CD4-positive, alpha-beta T cell (primary cell): ENCODE measurements at regions not wholly inside any gene's neighbourhood (a gene's known extent, or its start where the extent isn't known, plus 50 kb on each side); places are given as distances from the start of the nearest gene placed in this dataset.

Source experiments
- ATAC-seq: fragments of 200-7000 bp; cut with Tn5 transposase; one replicate; pipeline ENCODE4 v1.10.0; 2022; ENCODE audit warnings: mild to moderate bottlenecking; ENCODE audit not compliant: poor library complexity
- CTCF ChIA-PET: fragments of 350-600 bp; sonication (Branson Sonifier 250); formaldehyde crosslinking; loops from one replicate; lab custom pipeline; 2021; ENCODE audit warnings: antibody characterized with exemption, inconsistent platforms; lab: Charles Lee
- POLR2A ChIA-PET: fragments of 350-600 bp; sonication (Branson Sonifier 250); formaldehyde crosslinking; loops from one replicate; lab custom pipeline; 2021; ENCODE audit warnings: antibody characterized with exemption, inconsistent platforms; lab: Charles Lee
- DNase-seq, 14 experiments: peaks; one replicate each; pipeline ENCODE4 v3.0.0-alpha.2; 2013 to 2020; ENCODE audit warnings: mixed read lengths in 2 of 14
- H3K27ac ChIP-seq, 2 donors: one replicate each; pipeline versions ENCODE4 v1.5.1 to v1.7.0; 2013; ENCODE audit warnings: low read length in 2 of 2, low read depth in 1 of 2, mild to moderate bottlenecking in 1 of 2
- H3K27me3 ChIP-seq, 2 experiments: 1 replicate in 1 of 2; 2 replicates in 1 of 2; pipeline versions ENCODE4 v1.6.1 to v1.7.0; 2013; ENCODE audit warnings: low read length in 2 of 2, control low read depth in 1 of 2, mild to moderate bottlenecking in 1 of 2, moderate library complexity in 1 of 2; ENCODE audit not compliant: insufficient read depth in 2 of 2, control insufficient read depth in 1 of 2
- H3K36me3 ChIP-seq: one replicate; pipeline ENCODE4 v1.6.1; 2013; ENCODE audit warnings: low read length, control low read depth; ENCODE audit not compliant: insufficient read depth
- H3K4me1 ChIP-seq: one replicate; pipeline ENCODE4 v1.6.1; 2013; ENCODE audit warnings: low read length, control low read depth; ENCODE audit not compliant: insufficient read depth
- H3K4me3 ChIP-seq: one replicate; pipeline ENCODE4 v1.5.1; 2013; ENCODE audit warnings: mild to moderate bottlenecking, low read length, moderate library complexity
- H3K9me3 ChIP-seq, 2 experiments: 1 replicate in 1 of 2; 2 replicates in 1 of 2; pipeline versions ENCODE4 v1.6.1 to v1.7.0; 2013; ENCODE audit warnings: low read length in 2 of 2, mild to moderate bottlenecking in 2 of 2, control low read depth in 1 of 2, moderate library complexity in 1 of 2; ENCODE audit not compliant: control insufficient read depth in 1 of 2, insufficient read depth in 1 of 2
- H3K27ac Mint-ChIP-seq: one replicate; pipeline ENCODE4 v1.8.0; 2020; ENCODE audit warnings: mixed read lengths
- H3K27me3 Mint-ChIP-seq: one replicate; pipeline ENCODE4 v1.8.0; 2021; ENCODE audit warnings: mixed read lengths
- H3K36me3 Mint-ChIP-seq: one replicate; pipeline ENCODE4 v1.8.0; 2021; ENCODE audit warnings: low read depth, mixed read lengths
- H3K4me1 Mint-ChIP-seq: one replicate; pipeline ENCODE4 v1.8.0; 2021; ENCODE audit warnings: low read depth, mixed read lengths
- H3K4me3 Mint-ChIP-seq: one replicate; pipeline ENCODE4 v1.8.0; 2020; ENCODE audit warnings: mild to moderate bottlenecking, mixed read lengths
- H3K9me3 Mint-ChIP-seq: one replicate; pipeline ENCODE4 v1.8.0; 2020; ENCODE audit warnings: mixed read lengths
- CTCF ChIP-seq: fragments of 200-600 bp; IDR thresholded peaks from one replicate; pipeline ENCODE4 v1.8.0; 2022; ENCODE audit warnings: antibody characterized with exemption, mild to moderate bottlenecking
- intact Hi-C, 2 experiments: fragments of 100-400 bp; cut with DNase I in 1 of 2; cut with micrococcal nuclease in 1 of 2; formaldehyde crosslinking; loops; one replicate each; pipeline versions ENCODE4 v1.15.1 to v1.9.0; 2023 to 2025; cut with DNase I, micrococcal nuclease

DNA sequence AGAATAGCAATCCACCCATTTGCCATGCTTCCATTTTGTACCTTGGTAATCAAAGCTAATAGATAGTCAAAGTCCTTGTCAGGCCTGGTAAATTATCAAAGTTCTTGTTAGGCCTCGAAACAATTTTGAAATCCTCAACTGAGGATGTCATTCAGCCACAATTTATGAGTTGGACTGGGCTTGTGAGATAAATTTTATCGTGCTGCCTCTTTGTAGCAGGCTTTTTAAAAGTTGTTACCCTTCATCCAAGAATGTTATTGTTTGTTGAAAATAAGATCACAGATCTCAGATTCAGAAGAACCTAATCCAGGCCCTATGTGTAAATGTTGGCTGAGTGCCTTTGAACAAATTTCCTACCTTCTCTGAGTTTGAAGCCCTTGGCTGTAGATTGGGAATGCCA is 143.3 kb upstream of the PROK2 start:
- ChIA-PET POLR2A (no interaction called here), CTCF (no interaction called here)
- intact Hi-C loops: loop anchor here in 1 of 2 experiments (5.0 kb wide), 1 partner anchor 739 kb away; no protein-coding TSS in a partner anchor
- peaks cover 0 to 2% of the 10 kb centered on the region in 2 experiments for H3K27me3 ChIP-seq
- H3K9me3 ChIP-seq: no peaks in the 10 kb centered on the region
- Mint-ChIP-seq H3K27me3 (no peaks in the 10 kb centered on the region), H3K4me3 (no peak overlapping the region), H3K9me3 (no peaks in the 10 kb centered on the region), H3K36me3 (no peaks in the 10 kb centered on the region), H3K4me1 (no peaks in the 10 kb centered on the region), H3K27ac (no peak overlapping the region)
- TF ChIP-seq CTCF: no peak
- no peaks in the 10 kb centered on the region for H3K36me3 ChIP-seq
- H3K27ac ChIP-seq: no peak overlapping the region
- no peaks in the 10 kb centered on the region for H3K4me1 ChIP-seq
- no peak for DNase-seq
- ATAC-seq: no peak
- no peak overlapping the region for H3K4me3 ChIP-seq

- H3K36me3 Mint-ChIP-seq: no peaks in the 10 kb centered on the region
- ChIA-PET CTCF (no interaction called here), POLR2A (no interaction called here)
- H3K27ac ChIP-seq: no peak overlapping the region
- no peaks in the 10 kb centered on the region for H3K9me3 ChIP-seq
- no peaks in the 10 kb centered on the region for H3K27me3 Mint-ChIP-seq
- no peaks in the 10 kb centered on the region for H3K4me1 Mint-ChIP-seq
- H3K4me3 ChIP-seq: no peak overlapping the region
- H3K4me3 Mint-ChIP-seq: no peak overlapping the region
- no peaks in the 10 kb centered on the region for H3K4me1 ChIP-seq
- no peak for TF ChIP-seq CTCF
- no peak for ATAC-seq
- H3K27me3 ChIP-seq: peaks cover 0 to 2% of the 10 kb centered on the region in 2 experiments
- intact Hi-C loops: loop anchor here in 1 of 2 experiments (2.0 to 5.0 kb wide), 2 partner anchors 740 to 895 kb away; no protein-coding TSS in a partner anchor
- H3K9me3 Mint-ChIP-seq: no peaks in the 10 kb centered on the region
- H3K27ac Mint-ChIP-seq: no peak overlapping the region
- DNase-seq: no peak
- H3K36me3 ChIP-seq: no peaks in the 10 kb centered on the region
Observed at GRCh38 chr3:71927505-71928066, 142.6 kb upstream of the PROK2 start.

GRCh38 chr3:71926616-71927015 is 141.7 kb upstream of the PROK2 start:
- Histone ChIP-seq H3K9me3 (no peaks in the 10 kb centered on the region), H3K27me3 (no peaks in the 10 kb centered on the region), H3K27ac (no peak overlapping the region), H3K36me3 (no peaks in the 10 kb centered on the region), H3K4me1 (no peaks in the 10 kb centered on the region), H3K4me3 (no peak overlapping the region)
- no peak for DNase-seq
- H3K4me3 Mint-ChIP-seq: no peak overlapping the region
- H3K9me3 Mint-ChIP-seq: no peaks in the 10 kb centered on the region
- intact Hi-C loops: loop anchor here (1.0 to 5.0 kb wide), 3 partner anchors 741 to 896 kb away; no protein-coding TSS in a partner anchor
- no peak overlapping the region for H3K27ac Mint-ChIP-seq
- no peaks in the 10 kb centered on the region for H3K36me3 Mint-ChIP-seq
- no peak for ATAC-seq
- POLR2A ChIA-PET: interaction anchor here (0.7 kb wide), 1 partner anchor 991 kb away, joined by 3 read pairs; no protein-coding TSS in a partner anchor
- H3K4me1 Mint-ChIP-seq: no peaks in the 10 kb centered on the region
- no peaks in the 10 kb centered on the region for H3K27me3 Mint-ChIP-seq
- no peak for TF ChIP-seq CTCF
- CTCF ChIA-PET: interaction anchor here (1.2 kb wide), 1 partner anchor 895 kb away, joined by 11 read pairs; no protein-coding TSS in a partner anchor
